ENCODE measurements at regions not wholly inside any gene's neighbourhood (a gene's known extent, or its start where the extent isn't known, plus 50 kb on each side); places are given as distances from the start of the nearest gene placed in this dataset.

DNA sequence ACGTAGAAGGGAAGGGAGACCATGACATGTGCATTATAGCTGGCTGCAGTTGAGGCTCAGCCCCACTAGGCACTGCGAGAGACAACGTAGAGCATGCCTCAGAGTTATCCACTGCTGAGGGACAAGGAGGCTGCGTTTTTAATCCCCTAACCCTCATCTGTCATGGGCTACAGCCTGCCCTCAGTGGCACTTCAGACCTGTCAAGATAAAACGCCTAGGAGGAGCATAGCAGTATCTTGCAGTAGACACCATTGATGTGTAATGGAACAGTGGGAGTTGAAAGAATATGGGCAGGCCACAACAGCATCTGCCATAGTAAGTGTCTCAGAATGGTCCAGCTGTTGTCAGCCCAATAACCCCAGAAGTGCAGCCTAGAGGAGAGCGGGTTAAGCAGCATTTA lies 307.0 kb upstream of the PTBP2 start:
- TF ChIP-seq, protein P1, sequence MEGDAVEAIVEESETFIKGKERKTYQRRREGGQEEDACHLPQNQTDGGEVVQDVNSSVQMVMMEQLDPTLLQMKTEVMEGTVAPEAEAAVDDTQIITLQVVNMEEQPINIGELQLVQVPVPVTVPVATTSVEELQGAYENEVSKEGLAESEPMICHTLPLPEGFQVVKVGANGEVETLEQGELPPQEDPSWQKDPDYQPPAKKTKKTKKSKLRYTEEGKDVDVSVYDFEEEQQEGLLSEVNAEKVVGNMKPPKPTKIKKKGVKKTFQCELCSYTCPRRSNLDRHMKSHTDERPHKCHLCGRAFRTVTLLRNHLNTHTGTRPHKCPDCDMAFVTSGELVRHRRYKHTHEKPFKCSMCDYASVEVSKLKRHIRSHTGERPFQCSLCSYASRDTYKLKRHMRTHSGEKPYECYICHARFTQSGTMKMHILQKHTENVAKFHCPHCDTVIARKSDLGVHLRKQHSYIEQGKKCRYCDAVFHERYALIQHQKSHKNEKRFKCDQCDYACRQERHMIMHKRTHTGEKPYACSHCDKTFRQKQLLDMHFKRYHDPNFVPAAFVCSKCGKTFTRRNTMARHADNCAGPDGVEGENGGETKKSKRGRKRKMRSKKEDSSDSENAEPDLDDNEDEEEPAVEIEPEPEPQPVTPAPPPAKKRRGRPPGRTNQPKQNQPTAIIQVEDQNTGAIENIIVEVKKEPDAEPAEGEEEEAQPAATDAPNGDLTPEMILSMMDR (conservative IDR thresholded peaks at IDR 0.05; ENCODE audit: control insufficient read depth, insufficient read depth, low read depth, low read length), result no peak
- no peak for DNase-seq (ENCODE audit: low read depth)
- no peak overlapping the region for H3K4me3 ChIP-seq (ENCODE audit: control insufficient read depth, low read depth, low read length)

DNA sequence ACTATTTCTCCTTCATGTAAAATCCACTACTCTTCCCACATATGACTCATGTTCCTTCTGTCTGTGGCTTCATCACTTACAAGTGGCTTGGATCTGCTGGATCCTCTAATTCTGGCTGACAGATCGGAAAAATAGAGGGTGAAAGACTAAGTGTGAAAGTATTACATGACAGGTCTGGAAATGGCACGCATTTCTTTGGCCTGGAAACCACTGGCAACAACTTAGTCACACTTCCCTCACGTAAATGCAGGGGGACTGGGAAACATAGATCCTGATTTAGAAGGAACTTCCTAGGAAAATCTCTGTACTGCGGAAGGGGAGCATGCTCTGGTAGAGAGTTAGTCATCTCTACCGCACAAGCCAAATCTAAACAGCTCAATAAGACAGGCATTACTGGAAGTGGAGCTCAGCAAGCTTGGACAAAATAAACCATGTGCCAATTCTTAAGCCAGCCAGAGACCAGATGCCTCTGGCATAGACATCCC lies 305.4 kb upstream of the PTBP2 start:
- H3K4me3 ChIP-seq (ENCODE audit: control insufficient read depth, low read depth, low read length), result no peak overlapping the region
- TF ChIP-seq, protein P1 (conservative IDR thresholded peaks at IDR 0.05; ENCODE audit: control insufficient read depth, insufficient read depth, low read depth, low read length), result no peak
- peak; percentile 100 for DNase-seq (ENCODE audit: low read depth)

DNA sequence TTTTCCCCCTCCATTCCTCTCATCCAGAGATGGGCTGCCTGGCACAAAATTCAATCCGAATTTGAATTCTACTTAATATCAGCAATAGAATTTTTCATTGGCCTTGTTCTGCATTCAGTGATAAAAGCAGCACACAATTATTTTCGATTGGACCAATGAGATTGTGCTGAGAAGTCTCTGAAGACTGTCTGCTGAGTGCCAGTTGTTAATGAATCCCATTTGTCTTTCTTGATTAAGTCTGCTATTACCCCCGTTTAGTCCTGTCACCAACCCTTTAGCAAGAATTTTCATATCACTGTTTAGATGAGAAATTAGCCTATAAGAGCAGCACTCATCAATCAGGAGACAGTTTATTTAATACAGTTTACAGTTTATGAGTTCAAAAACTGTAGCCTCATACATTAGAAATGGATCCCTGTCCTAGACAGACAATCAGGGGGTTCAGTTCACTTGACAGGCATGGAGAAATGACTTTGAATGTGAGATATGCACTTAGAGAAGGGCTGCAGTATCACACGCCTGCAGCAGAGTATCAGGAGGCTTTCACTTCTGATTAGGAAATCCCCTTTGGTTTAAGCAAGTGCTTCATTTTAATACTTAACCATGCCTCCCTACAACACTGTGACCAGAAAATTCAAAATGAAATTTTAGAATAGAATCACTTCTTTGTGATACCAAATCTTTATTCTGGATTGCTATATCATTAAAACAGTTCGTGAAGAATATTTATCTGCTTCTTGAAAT lies 304.7 kb upstream of the PTBP2 start:
- H3K4me3 ChIP-seq (ENCODE audit: control insufficient read depth, low read depth, low read length), result no peak overlapping the region
- DNase-seq (ENCODE audit: low read depth), result peak; percentile 25

DNA sequence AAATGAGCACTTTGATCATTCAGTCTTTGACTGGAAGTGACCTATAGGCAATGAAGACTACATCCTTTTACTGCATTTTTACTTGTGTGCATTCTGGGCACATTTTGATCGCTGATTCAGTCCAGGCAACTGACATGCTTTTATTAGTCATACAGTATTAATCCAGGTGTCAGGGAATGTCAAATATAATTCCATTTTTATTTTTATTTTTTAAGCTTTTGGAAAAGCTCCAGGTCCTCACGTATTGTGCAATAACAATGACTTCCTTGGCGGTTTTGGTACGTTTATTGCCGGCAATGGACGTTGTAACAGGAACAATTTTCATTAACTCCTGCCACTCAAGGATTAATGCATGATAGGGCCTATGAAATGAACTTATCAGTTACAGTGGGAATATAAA lies 302.6 kb upstream of the PTBP2 start:
- peak; percentile 35 for DNase-seq (ENCODE audit: low read depth)
- TF ChIP-seq, protein P1 (conservative IDR thresholded peaks at IDR 0.05; ENCODE audit: control insufficient read depth, insufficient read depth, low read depth, low read length), result no peak
- H3K4me3 ChIP-seq (ENCODE audit: control insufficient read depth, low read depth, low read length), result no peak overlapping the region

More for the DNA sequence above, 304.7 kb upstream of the PTBP2 start:
- TF ChIP-seq, protein P1 (conservative IDR thresholded peaks at IDR 0.05; ENCODE audit: control insufficient read depth, insufficient read depth, low read depth, low read length), result no peak

DNA sequence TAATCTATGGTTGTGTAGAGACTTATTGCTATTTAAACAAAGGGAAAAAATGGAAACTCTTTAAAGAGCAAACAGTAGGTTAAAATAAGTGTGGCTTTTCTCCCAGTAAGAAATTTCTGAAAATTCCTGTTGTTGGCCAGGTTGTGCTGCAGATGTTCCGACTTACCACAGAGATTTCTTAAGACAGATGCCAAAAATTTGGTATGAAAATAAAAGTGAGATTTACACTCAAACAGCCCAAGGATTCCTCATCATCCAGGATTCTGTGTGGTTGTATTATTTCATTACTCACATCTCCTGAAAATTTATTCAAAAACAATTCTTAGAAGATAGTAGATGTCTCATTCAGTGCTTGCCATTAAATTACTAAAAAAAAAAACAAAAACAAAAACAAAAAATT lies 296.7 kb upstream of the PTBP2 start:
- TF ChIP-seq, protein P1 (conservative IDR thresholded peaks at IDR 0.05; ENCODE audit: control insufficient read depth, insufficient read depth, low read depth, low read length), result no peak
- peak; percentile 82 for DNase-seq (ENCODE audit: low read depth)
- no peak overlapping the region for H3K4me3 ChIP-seq (ENCODE audit: control insufficient read depth, low read depth, low read length)

DNA sequence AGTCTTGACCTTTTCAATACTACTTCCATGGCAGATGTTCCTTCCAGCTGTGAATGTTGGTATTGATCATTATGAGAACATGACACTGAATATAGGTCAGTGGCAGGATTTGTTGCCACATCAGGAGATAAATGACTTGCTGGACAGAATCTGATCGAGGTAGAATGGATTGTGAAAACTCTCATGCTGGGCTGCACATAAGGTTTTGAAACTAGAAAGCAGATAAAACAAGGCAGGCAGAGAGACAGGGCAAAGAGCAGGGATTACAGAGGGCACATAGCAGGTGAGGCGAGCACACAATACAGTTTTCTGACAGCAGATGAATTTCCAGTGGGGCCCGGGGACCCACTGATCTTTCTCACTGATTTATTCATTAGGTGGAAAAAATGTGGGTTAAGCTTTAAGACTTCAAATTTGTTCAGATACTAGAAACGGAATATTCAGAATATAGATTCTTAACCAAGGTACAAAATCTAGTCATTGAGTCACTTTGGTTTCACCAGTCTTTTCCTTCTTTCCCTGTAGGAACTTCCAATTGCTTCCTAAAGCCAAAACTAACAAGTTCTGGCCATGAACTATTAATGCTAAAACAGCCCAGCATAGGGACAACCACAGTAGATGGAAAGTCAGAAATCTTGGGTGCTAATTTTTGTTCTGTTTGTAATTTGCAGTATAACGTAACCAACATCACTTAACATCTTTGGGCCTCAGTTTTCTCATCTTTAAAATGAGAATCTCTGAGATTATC lies 296.0 kb upstream of the PTBP2 start:
- peak; percentile 31 for DNase-seq (ENCODE audit: low read depth)
- TF ChIP-seq, protein P1 (conservative IDR thresholded peaks at IDR 0.05; ENCODE audit: control insufficient read depth, insufficient read depth, low read depth, low read length), result no peak
- H3K4me3 ChIP-seq (ENCODE audit: control insufficient read depth, low read depth, low read length), result no peak overlapping the region

Data from fibroblast of mammary gland (primary cell).